ENCODE measurements at regions not wholly inside any gene's neighbourhood (a gene's known extent, or its start where the extent isn't known, plus 50 kb on each side); places are given as distances from the start of the nearest gene placed in this dataset.

DNA sequence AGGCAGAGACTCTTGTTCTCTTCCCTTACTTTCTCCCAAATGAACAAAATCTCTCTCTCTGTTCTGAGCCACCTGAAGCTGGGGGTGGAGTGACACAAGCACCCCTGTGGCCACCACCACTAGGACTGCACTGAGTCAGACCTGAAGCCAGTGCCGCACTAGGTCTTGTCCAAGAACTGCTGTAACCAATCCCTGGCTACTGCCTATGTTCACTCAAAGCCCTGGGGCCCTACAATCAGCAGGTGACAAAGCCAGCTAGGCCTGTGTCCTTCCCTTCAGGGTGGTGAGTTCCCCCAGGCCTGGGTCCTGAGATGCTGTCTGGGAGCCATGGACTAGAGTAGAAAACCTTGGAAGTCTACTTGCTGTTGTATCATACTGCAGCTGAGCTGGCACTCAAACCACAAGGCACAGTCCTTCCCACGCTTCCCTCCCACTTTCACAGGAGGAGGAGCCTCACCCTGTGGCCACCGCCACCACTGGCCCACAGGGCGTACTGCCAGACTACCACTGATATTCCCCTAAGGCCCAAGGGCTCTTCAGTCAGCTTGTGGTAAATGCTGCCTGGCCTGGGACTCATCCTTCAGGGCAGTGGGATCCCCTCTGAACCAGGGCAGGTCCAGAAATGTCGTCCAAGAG lies 119.1 kb downstream of the RTL9 start:
- ATAC-seq (ENCODE audit: poor library complexity) (no peak), DNase-seq (no peak)
- H3K4me1 Mint-ChIP-seq (ENCODE audit: low read depth), result no peaks in the 10 kb centered on the region
- intact Hi-C loops (cut with DNase I, micrococcal nuclease), result no loop called here
- ChIA-PET POLR2A (no interaction called here), CTCF (no interaction called here)
- no peaks in the 10 kb centered on the region for H3K9me3 Mint-ChIP-seq
- no peak overlapping the region for H3K4me3 Mint-ChIP-seq
- no peaks in the 10 kb centered on the region for H3K36me3 Mint-ChIP-seq (ENCODE audit: low read depth)
- Histone ChIP-seq H3K9me3 (ENCODE audit: control insufficient read depth in 1 of 2, insufficient read depth in 1 of 2, low read length in 2 of 2) (no peaks in the 10 kb centered on the region), H3K4me1 (ENCODE audit: insufficient read depth, low read length) (no peaks in the 10 kb centered on the region), H3K36me3 (ENCODE audit: insufficient read depth, low read length) (no peaks in the 10 kb centered on the region), H3K27ac (ENCODE audit: low read depth in 1 of 2, low read length in 2 of 2) (no peak overlapping the region), H3K4me3 (ENCODE audit: low read length) (no peak overlapping the region), H3K27me3 (ENCODE audit: control insufficient read depth in 1 of 2, insufficient read depth in 2 of 2, low read length in 2 of 2) (no peaks in the 10 kb centered on the region)
- H3K27me3 Mint-ChIP-seq, result peaks cover 7% of the 10 kb centered on the region
- TF ChIP-seq, protein P1, sequence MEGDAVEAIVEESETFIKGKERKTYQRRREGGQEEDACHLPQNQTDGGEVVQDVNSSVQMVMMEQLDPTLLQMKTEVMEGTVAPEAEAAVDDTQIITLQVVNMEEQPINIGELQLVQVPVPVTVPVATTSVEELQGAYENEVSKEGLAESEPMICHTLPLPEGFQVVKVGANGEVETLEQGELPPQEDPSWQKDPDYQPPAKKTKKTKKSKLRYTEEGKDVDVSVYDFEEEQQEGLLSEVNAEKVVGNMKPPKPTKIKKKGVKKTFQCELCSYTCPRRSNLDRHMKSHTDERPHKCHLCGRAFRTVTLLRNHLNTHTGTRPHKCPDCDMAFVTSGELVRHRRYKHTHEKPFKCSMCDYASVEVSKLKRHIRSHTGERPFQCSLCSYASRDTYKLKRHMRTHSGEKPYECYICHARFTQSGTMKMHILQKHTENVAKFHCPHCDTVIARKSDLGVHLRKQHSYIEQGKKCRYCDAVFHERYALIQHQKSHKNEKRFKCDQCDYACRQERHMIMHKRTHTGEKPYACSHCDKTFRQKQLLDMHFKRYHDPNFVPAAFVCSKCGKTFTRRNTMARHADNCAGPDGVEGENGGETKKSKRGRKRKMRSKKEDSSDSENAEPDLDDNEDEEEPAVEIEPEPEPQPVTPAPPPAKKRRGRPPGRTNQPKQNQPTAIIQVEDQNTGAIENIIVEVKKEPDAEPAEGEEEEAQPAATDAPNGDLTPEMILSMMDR (IDR thresholded peaks at IDR 0.05), result no peak
- no peak overlapping the region for H3K27ac Mint-ChIP-seq

DNA sequence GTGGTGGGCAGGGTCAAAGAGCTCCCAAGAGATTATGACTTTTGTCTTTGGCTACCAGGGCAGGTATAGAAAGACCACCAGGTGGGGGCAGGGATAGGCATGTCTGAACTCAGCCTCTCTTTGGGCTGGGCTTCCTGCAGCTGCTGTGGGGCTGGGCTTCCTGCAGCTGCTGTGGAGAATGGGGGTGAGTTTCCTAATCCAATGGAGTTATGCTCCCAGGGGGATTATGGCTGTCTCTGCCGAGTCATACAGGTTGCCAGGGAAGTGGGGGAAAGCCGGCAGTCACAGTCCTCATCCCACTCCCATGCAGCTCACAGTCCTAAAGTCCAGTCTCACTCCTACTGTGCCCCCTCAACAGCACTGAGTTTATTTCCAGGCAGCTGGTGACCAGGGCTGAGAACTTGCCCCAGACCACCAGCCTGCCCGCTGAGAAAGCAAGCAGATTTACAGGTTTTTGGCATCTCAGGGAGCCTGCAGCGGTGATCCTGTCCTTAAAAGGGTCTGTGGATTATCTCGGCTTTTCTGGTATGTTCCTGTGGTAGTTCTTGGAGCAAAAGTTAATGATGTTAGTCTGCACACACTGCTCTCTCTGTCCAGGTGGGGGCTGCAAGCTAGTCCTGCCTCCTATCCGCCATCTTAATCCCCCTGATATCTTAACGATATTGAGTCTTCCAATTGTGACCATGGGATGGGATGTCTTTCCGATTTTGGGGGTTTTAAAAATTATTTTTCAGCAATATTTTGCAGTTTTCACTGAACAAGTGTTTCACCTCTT lies 133.4 kb downstream of the RTL9 start:
- peaks cover 10% of the 10 kb centered on the region for H3K27me3 Mint-ChIP-seq
- no peak overlapping the region for H3K4me3 ChIP-seq (ENCODE audit: low read length)
- intact Hi-C loops (cut with DNase I, micrococcal nuclease), result no loop called here
- H3K9me3 Mint-ChIP-seq, result no peaks in the 10 kb centered on the region
- ATAC-seq (ENCODE audit: poor library complexity), result no peak
- no peak overlapping the region for H3K27ac Mint-ChIP-seq
- ChIA-PET CTCF (no interaction called here), POLR2A (no interaction called here)
- H3K9me3 ChIP-seq (ENCODE audit: control insufficient read depth in 1 of 2, insufficient read depth in 1 of 2, low read length in 2 of 2), result no peaks in the 10 kb centered on the region
- DNase-seq, result no peak
- no peak overlapping the region for H3K27ac ChIP-seq (ENCODE audit: low read depth in 1 of 2, low read length in 2 of 2)
- H3K4me1 Mint-ChIP-seq (ENCODE audit: low read depth), result no peaks in the 10 kb centered on the region
- H3K27me3 ChIP-seq (ENCODE audit: control insufficient read depth in 1 of 2, insufficient read depth in 2 of 2, low read length in 2 of 2), result peaks cover 0 to 5% of the 10 kb centered on the region in 2 experiments
- no peaks in the 10 kb centered on the region for H3K36me3 ChIP-seq (ENCODE audit: insufficient read depth, low read length)
- TF ChIP-seq, protein P1 (IDR thresholded peaks at IDR 0.05), result no peak
- no peak overlapping the region for H3K4me3 Mint-ChIP-seq
- no peaks in the 10 kb centered on the region for H3K4me1 ChIP-seq (ENCODE audit: insufficient read depth, low read length)
- no peaks in the 10 kb centered on the region for H3K36me3 Mint-ChIP-seq (ENCODE audit: low read depth)

DNA sequence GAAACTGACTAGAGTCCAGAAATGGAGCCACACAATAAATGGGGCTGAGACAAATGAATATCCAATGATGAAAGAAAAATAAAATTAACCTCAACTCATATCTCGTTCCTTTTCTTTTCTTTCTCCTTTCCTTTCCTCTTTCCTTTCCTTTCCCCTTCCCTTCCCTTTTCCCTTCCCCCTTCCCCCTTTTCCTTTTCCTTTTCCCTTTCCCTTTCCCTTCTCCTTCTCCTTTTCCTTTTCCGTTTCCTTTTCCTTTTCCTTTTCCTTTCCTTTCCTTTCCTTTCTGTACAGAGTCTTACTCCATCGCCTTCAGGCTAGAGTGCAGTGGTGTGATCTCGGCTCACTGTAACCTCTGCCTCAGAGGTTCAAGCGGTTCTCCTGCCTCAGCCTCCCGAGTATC lies 146.3 kb downstream of the RTL9 start:
- Mint-ChIP-seq H3K27me3 (peaks cover 3% of the 10 kb centered on the region), H3K4me3 (no peak overlapping the region), H3K36me3 (ENCODE audit: low read depth) (no peaks in the 10 kb centered on the region), H3K9me3 (no peaks in the 10 kb centered on the region), H3K27ac (no peak overlapping the region), H3K4me1 (ENCODE audit: low read depth) (no peaks in the 10 kb centered on the region)
- ChIA-PET POLR2A (no interaction called here), CTCF (no interaction called here)
- H3K4me3 ChIP-seq (ENCODE audit: low read length), result no peak overlapping the region
- DNase-seq (no peak), ATAC-seq (ENCODE audit: poor library complexity) (no peak)
- no peaks in the 10 kb centered on the region for H3K4me1 ChIP-seq (ENCODE audit: insufficient read depth, low read length)
- intact Hi-C loops (cut with DNase I, micrococcal nuclease), result no loop called here
- TF ChIP-seq, protein P1 (IDR thresholded peaks at IDR 0.05), result no peak
- H3K36me3 ChIP-seq (ENCODE audit: insufficient read depth, low read length), result no peaks in the 10 kb centered on the region
- H3K27me3 ChIP-seq (ENCODE audit: control insufficient read depth in 1 of 2, insufficient read depth in 2 of 2, low read length in 2 of 2), result no peaks in the 10 kb centered on the region
- no peaks in the 10 kb centered on the region for H3K9me3 ChIP-seq (ENCODE audit: control insufficient read depth in 1 of 2, insufficient read depth in 1 of 2, low read length in 2 of 2)
- H3K27ac ChIP-seq (ENCODE audit: low read depth in 1 of 2, low read length in 2 of 2), result no peak overlapping the region

All from CD4-positive, alpha-beta T cell (primary cell).